ENCODE measurements at regions not wholly inside any gene's neighbourhood (a gene's known extent, or its start where the extent isn't known, plus 50 kb on each side); places are given as distances from the start of the nearest gene placed in this dataset.

DNA sequence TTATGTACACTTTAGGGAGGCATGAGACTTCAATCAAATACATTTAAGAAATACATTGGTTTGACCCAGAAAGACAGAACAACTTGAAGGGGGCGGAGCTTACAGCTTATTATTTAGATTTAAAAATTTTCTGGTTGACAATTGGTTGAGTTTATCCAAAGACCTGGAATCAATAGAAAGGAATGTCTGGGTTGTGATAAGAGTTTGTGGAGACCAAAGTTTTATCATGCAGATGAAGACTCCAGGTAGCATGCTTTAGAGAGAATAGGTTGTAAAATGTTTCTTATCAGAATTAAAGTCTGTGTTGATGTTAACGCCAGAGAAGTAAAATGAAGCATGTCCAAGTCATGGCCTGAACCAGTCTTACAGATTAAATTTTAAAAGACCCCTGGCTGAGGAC lies 757.8 kb upstream of the ADGRB3 start:
- no peak overlapping the region for H4K91ac ChIP-seq (replicated peaks; ENCODE audit: insufficient read length, low read length)
- no peak overlapping the region for H2BK5ac ChIP-seq (ENCODE audit: low read depth, low read length)
- no peak overlapping the region for H3K4ac ChIP-seq (replicated peaks; ENCODE audit: insufficient read length, low read depth, low read length)
- H2BK12ac ChIP-seq (ENCODE audit: low read depth, low read length) = no peak overlapping the region
- no peaks in the 10 kb centered on the region for H4K20me1 ChIP-seq (replicated peaks in 1 of 2; ENCODE audit: control insufficient read depth in 1 of 2, insufficient read depth in 2 of 2, low read length in 2 of 2)
- no peak overlapping the region for H3K23ac ChIP-seq (ENCODE audit: insufficient read length)
- no peak for DNase-seq (ENCODE audit: low read depth in 1 of 2, low spot score in 2 of 2)
- ChIA-PET POLR2A (ENCODE audit: partially characterized antibody) (no interaction called here), CTCF (ENCODE audit: partially characterized antibody) (no interaction called here)
- H3K4me3 ChIP-seq (ENCODE audit: extremely low read depth in 1 of 4, insufficient read depth in 2 of 4, low read depth in 3 of 4, low read length in 4 of 4) = no peak overlapping the region
- H3K18ac ChIP-seq (ENCODE audit: extremely low read depth, low read length) = no peak overlapping the region
- no peaks in the 10 kb centered on the region for H3K23me2 ChIP-seq (ENCODE audit: low read depth, low read length)
- WGBS, 2 experiments (ENCODE audit: extremely low coverage in 1 of 2, insufficient coverage in 1 of 2, insufficient read length in 1 of 2, insufficient replicate concordance in 2 of 2, low coverage in 1 of 2, low lambda C conversion rate in 2 of 2, missing lambda C conversion rate in 1 of 2) = 81% methylated on average over 2 of the region's 2 CpGs; no CpG with 5 or more reads in 1 of the 2 experiments
- no peaks in the 10 kb centered on the region for H3K27me3 ChIP-seq (replicated peaks in 1 of 4; ENCODE audit: control insufficient read depth in 3 of 4, extremely low read depth in 1 of 4, insufficient read depth in 3 of 4, low read length in 3 of 4)
- no peaks in the 10 kb centered on the region for H3K79me1 ChIP-seq (ENCODE audit: low read depth, low read length)
- H3K9ac ChIP-seq (replicated peaks in 1 of 4; ENCODE audit: extremely low read depth in 1 of 4, low read depth in 3 of 4, low read length in 3 of 4) = no peak overlapping the region
- H2BK15ac ChIP-seq (ENCODE audit: low read length) = no peak overlapping the region
- H2AFZ ChIP-seq (ENCODE audit: low read length) = no peak overlapping the region
- no peak overlapping the region for H3K27ac ChIP-seq (ENCODE audit: low read depth, low read length)
- no peak overlapping the region for H4K8ac ChIP-seq (ENCODE audit: extremely low read depth, insufficient read depth, low read length)
- no peaks in the 10 kb centered on the region for H3K36me3 ChIP-seq (ENCODE audit: control insufficient read depth in 2 of 4, insufficient read depth in 4 of 4, low read length in 3 of 4)
- no peaks in the 10 kb centered on the region for H3K79me2 ChIP-seq (ENCODE audit: control insufficient read depth in 1 of 2, insufficient read depth in 2 of 2, low read length in 2 of 2)
- peaks cover 2 to 6% of the 10 kb centered on the region in 2 experiments; a peak in 1 of 4 replicates for H3K9me3 ChIP-seq (ENCODE audit: insufficient read depth in 2 of 2, low read depth in 1 of 2, low read length in 1 of 2)
- no peak overlapping the region for H2AK5ac ChIP-seq (ENCODE audit: low read depth, low read length)
- H2BK20ac ChIP-seq (ENCODE audit: low read length) = no peak overlapping the region
- no peak overlapping the region for H3K14ac ChIP-seq (ENCODE audit: insufficient read length)
- FAIRE-seq = no peak
- H4K5ac ChIP-seq (ENCODE audit: insufficient read length, low read depth, low read length) = no peak overlapping the region
- no peak overlapping the region for H3K56ac ChIP-seq (replicated peaks; ENCODE audit: insufficient read length, low read depth, low read length)
- no peaks in the 10 kb centered on the region for H3K4me1 ChIP-seq (replicated peaks in 1 of 4; ENCODE audit: control insufficient read depth in 3 of 4, insufficient read depth in 4 of 4, low read length in 3 of 4)
- no peak overlapping the region for H3K4me2 ChIP-seq (ENCODE audit: insufficient read depth in 1 of 2, low read depth in 2 of 2, low read length in 2 of 2)
- H2BK120ac ChIP-seq (replicated peaks; ENCODE audit: low read depth, low read length) = no peak overlapping the region
- TF ChIP-seq EP300 (IDR thresholded peaks at IDR 0.05; ENCODE audit: borderline replicate concordance in 1 of 2, low read depth in 2 of 2, low read length in 2 of 2) (no peak), BRCA1 (IDR thresholded peaks at IDR 0.05; ENCODE audit: low read depth, low read length) (no peak), KDM4A (IDR thresholded peaks at IDR 0.05; ENCODE audit: low read depth, low read length, severe bottlenecking) (no peak), SAP30 (IDR thresholded peaks at IDR 0.05; ENCODE audit: insufficient read depth, insufficient replicate concordance, low read length) (no peak), RNF2 (IDR thresholded peaks at IDR 0.05; ENCODE audit: borderline replicate concordance, low read depth, low read length, missing control alignments, poor library complexity, severe bottlenecking) (no peak), SP1 (IDR thresholded peaks at IDR 0.05; ENCODE audit: low read depth, low read length) (no peak), NRF1 (IDR thresholded peaks at IDR 0.05; ENCODE audit: low read depth, low read length) (no peak), MAFK (IDR thresholded peaks at IDR 0.05; ENCODE audit: low read depth, low read length) (no peak), SP4 (IDR thresholded peaks at IDR 0.05; ENCODE audit: low read length) (no peak), HDAC2 (IDR thresholded peaks at IDR 0.05; ENCODE audit: borderline replicate concordance in 1 of 2, low read depth in 2 of 2, low read length in 2 of 2) (no peak), PHF8 (conservative IDR thresholded peaks at IDR 0.05; ENCODE audit: low read depth, low read length) (no peak), TBP (IDR thresholded peaks at IDR 0.05; ENCODE audit: low read depth, low read length) (no peak), SIN3A (conservative IDR thresholded peaks at IDR 0.05 in 1 of 2, IDR thresholded peaks at IDR 0.05 in 1 of 2; ENCODE audit: low read depth in 1 of 2, low read length in 2 of 2) (no peak), EZH2 (IDR thresholded peaks at IDR 0.05; ENCODE audit: low read depth, low read length, severe bottlenecking) (no peak)

Data from H1 (cell line).